HEK293 (cell line): ENCODE measurements at regions not wholly inside any gene's neighbourhood (a gene's known extent, or its start where the extent isn't known, plus 50 kb on each side); places are given as distances from the start of the nearest gene placed in this dataset.

ENCODE experiments used
- PBX3 ChIP-seq: sonication (generic); formaldehyde crosslinking; IDR thresholded peaks from 2 replicates; pipeline ENCODE4 v1.8.1; 2022; ENCODE audit warnings: mild to moderate bottlenecking, moderate library complexity, missing genetic modification reagents
- PRDM4 ChIP-seq: fragments of 450-650 bp; formaldehyde crosslinking; IDR thresholded peaks from 2 replicates; pipeline ENCODE4 v1.5.1; 2017; ENCODE audit warnings: missing biosample characterization, missing genetic modification characterization
- SETDB1 ChIP-seq: IDR thresholded peaks from one replicate; pipeline ENCODE4 v1.6.1; 2017; ENCODE audit warnings: mild to moderate bottlenecking, low read length, moderate library complexity, mixed read lengths; ENCODE audit not compliant: insufficient read length
- ZBTB1 ChIP-seq: fragments of 450-650 bp; formaldehyde crosslinking; IDR thresholded peaks from 2 replicates; pipeline ENCODE4 v1.5.1; 2016; ENCODE audit warnings: missing biosample characterization, missing genetic modification characterization
- ZBTB26 ChIP-seq: fragments of 450-650 bp; formaldehyde crosslinking; optimal IDR thresholded peaks from 2 replicates; pipeline ENCODE3; 2016; ENCODE audit warnings: missing biosample characterization, mild to moderate bottlenecking, missing genetic modification characterization
- ZFP69B ChIP-seq: fragments of 450-650 bp; formaldehyde crosslinking; IDR thresholded peaks from 2 replicates; pipeline ENCODE4 v1.5.1; 2016; ENCODE audit warnings: missing biosample characterization, missing genetic modification characterization
- ZNF140 ChIP-seq: fragments of 450-650 bp; formaldehyde crosslinking; IDR thresholded peaks from 2 replicates; pipeline ENCODE4 v1.5.1; 2016; ENCODE audit warnings: missing biosample characterization, missing genetic modification characterization
- ZNF530 ChIP-seq: fragments of 450-650 bp; formaldehyde crosslinking; IDR thresholded peaks from 2 replicates; pipeline ENCODE4 v1.5.1; 2016; ENCODE audit warnings: low read depth, missing biosample characterization, missing genetic modification characterization
- ZNF670 ChIP-seq: fragments of 450-650 bp; formaldehyde crosslinking; IDR thresholded peaks from 2 replicates; pipeline ENCODE4 v1.5.1; 2016; ENCODE audit warnings: missing biosample characterization, missing genetic modification characterization, low read depth
- ZNF768 ChIP-seq: fragments of 450-650 bp; formaldehyde crosslinking; IDR thresholded peaks from 2 replicates; pipeline ENCODE4 v1.5.1; 2018; ENCODE audit warnings: missing biosample characterization, mild to moderate bottlenecking, missing genetic modification characterization
- TF ChIP-seq, protein P1 (sequence below): fragments of 450-650 bp; formaldehyde crosslinking; IDR thresholded peaks from 2 replicates; pipeline ENCODE4 v1.5.1; 2016; ENCODE audit warnings: missing biosample characterization, missing genetic modification characterization

DNA sequence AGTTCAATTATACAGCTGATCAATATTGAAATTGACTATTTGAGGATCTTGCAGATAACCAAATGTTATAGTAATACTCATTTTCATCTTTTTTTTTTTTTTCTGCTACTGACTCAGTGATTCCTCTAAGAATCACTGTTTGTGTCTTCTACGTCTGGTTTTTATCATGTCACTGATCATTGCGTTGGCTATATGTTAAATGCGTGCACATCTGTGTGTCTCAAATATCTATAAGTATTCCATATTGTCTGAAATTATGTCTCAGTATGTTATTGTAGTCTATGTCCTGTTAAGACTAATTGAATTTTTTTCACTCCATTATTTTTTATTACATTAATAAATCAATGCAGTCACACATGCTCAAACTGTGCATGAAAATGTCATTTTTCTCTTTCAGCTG lies 200.5 kb downstream of the PCDH20 start:
- TF ChIP-seq, protein P1, sequence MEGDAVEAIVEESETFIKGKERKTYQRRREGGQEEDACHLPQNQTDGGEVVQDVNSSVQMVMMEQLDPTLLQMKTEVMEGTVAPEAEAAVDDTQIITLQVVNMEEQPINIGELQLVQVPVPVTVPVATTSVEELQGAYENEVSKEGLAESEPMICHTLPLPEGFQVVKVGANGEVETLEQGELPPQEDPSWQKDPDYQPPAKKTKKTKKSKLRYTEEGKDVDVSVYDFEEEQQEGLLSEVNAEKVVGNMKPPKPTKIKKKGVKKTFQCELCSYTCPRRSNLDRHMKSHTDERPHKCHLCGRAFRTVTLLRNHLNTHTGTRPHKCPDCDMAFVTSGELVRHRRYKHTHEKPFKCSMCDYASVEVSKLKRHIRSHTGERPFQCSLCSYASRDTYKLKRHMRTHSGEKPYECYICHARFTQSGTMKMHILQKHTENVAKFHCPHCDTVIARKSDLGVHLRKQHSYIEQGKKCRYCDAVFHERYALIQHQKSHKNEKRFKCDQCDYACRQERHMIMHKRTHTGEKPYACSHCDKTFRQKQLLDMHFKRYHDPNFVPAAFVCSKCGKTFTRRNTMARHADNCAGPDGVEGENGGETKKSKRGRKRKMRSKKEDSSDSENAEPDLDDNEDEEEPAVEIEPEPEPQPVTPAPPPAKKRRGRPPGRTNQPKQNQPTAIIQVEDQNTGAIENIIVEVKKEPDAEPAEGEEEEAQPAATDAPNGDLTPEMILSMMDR (tag by site-specific recombination) = no peak
- TF ChIP-seq ZNF768 (tag by site-specific recombination) = no peak
- TF ChIP-seq ZNF140 (tag by site-specific recombination) = no peak
- TF ChIP-seq ZBTB26 (tag by site-specific recombination) = no peak
- TF ChIP-seq ZNF670 (tag by site-specific recombination) = no peak
- TF ChIP-seq SETDB1 = no peak
- no peak for TF ChIP-seq PBX3 (CRISPR knock-in tag)
- TF ChIP-seq ZFP69B = no peak
- no peak for TF ChIP-seq ZBTB1 (tag by site-specific recombination)
- no peak for TF ChIP-seq PRDM4 (tag by site-specific recombination)
- no peak for TF ChIP-seq ZNF530 (tag by site-specific recombination)
